B cell (primary cell): ENCODE measurements at regions not wholly inside any gene's neighbourhood (a gene's known extent, or its start where the extent isn't known, plus 50 kb on each side); places are given as distances from the start of the nearest gene placed in this dataset.

Source experiments
- EZH2 ChIP-seq: IDR thresholded peaks from 2 replicates; pipeline ENCODE4 v1.6.1; 2012; ENCODE audit warnings: borderline replicate concordance, low read depth, mild to moderate bottlenecking, moderate library complexity, low read length; ENCODE audit not compliant: insufficient read depth, poor library complexity, severe bottlenecking
- TF ChIP-seq, protein P1 (sequence below): fragments of 200-600 bp; IDR thresholded peaks from one replicate; pipeline ENCODE4 v1.8.0; 2022; ENCODE audit warnings: antibody characterized with exemption, mild to moderate bottlenecking

- TF ChIP-seq, protein P1, sequence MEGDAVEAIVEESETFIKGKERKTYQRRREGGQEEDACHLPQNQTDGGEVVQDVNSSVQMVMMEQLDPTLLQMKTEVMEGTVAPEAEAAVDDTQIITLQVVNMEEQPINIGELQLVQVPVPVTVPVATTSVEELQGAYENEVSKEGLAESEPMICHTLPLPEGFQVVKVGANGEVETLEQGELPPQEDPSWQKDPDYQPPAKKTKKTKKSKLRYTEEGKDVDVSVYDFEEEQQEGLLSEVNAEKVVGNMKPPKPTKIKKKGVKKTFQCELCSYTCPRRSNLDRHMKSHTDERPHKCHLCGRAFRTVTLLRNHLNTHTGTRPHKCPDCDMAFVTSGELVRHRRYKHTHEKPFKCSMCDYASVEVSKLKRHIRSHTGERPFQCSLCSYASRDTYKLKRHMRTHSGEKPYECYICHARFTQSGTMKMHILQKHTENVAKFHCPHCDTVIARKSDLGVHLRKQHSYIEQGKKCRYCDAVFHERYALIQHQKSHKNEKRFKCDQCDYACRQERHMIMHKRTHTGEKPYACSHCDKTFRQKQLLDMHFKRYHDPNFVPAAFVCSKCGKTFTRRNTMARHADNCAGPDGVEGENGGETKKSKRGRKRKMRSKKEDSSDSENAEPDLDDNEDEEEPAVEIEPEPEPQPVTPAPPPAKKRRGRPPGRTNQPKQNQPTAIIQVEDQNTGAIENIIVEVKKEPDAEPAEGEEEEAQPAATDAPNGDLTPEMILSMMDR = no peak
- no peak for TF ChIP-seq EZH2
Measured at GRCh38 chr11:35879361-35879760, 64.5 kb upstream of the LDLRAD3 start.
